HEK293T (cell line): ENCODE measurements at regions not wholly inside any gene's neighbourhood (a gene's known extent, or its start where the extent isn't known, plus 50 kb on each side); places are given as distances from the start of the nearest gene placed in this dataset.
"Not testable (repeated sequence)": the region's sequence is repeated elsewhere in the genome, so short reads cannot be mapped to it uniquely, and the experiment has no call there.

ENCODE experiments used
- CTCF ChIA-PET: fragments of 350-600 bp; formaldehyde crosslinking; extraction: SDS; loops from one replicate; lab custom pipeline; 2021; ENCODE audit warnings: antibody characterized with exemption, inconsistent platforms; lab: Yijun Ruan, JAX
- POLR2A ChIA-PET: fragments of 350-600 bp; formaldehyde crosslinking; extraction: SDS; loops from one replicate; lab custom pipeline; 2020; ENCODE audit warnings: antibody characterized with exemption, inconsistent platforms; lab: Yijun Ruan, JAX
- DNase-seq: peaks from one replicate; pipeline ENCODE4 v3.0.0; 2012; ENCODE audit warnings: mixed read lengths; ENCODE audit errors: extremely low spot score
- ARNT ChIP-seq: fragments of 450-650 bp; IDR thresholded peaks from 2 replicates; pipeline ENCODE4 v1.6.1; 2017; ENCODE audit warnings: mild to moderate bottlenecking
- BHLHE40 ChIP-seq: fragments of 450-650 bp; IDR thresholded peaks from 2 replicates; pipeline ENCODE4 v1.6.1; 2016; ENCODE audit warnings: mild to moderate bottlenecking, moderate library complexity, borderline replicate concordance
- CTBP1 ChIP-seq: fragments of 450-650 bp; IDR thresholded peaks from 2 replicates; pipeline ENCODE4 v1.6.1; 2016; ENCODE audit warnings: borderline replicate concordance
- ELF4 ChIP-seq: fragments of 450-650 bp; IDR thresholded peaks from 2 replicates; pipeline ENCODE4 v1.6.1; 2017; ENCODE audit warnings: antibody characterized with exemption
- FOXA1 ChIP-seq: fragments of 450-650 bp; IDR thresholded peaks from 2 replicates; pipeline ENCODE4 v1.6.1; 2016; ENCODE audit warnings: mild to moderate bottlenecking
- FOXK2 ChIP-seq: fragments of 450-650 bp; IDR thresholded peaks from 2 replicates; pipeline ENCODE4 v1.6.1; 2016; ENCODE audit warnings: mild to moderate bottlenecking
- FOXM1 ChIP-seq: fragments of 450-650 bp; IDR thresholded peaks from 2 replicates; pipeline ENCODE4 v1.6.1; 2017; ENCODE audit warnings: mild to moderate bottlenecking, borderline replicate concordance
- HDGF ChIP-seq: fragments of 450-650 bp; IDR thresholded peaks from 2 replicates; pipeline ENCODE4 v1.6.1; 2017; ENCODE audit warnings: antibody characterized with exemption, borderline replicate concordance
- L3MBTL2 ChIP-seq: fragments of 450-650 bp; conservative IDR thresholded peaks from 2 replicates; pipeline ENCODE4 v1.6.1; 2016; ENCODE audit warnings: mild to moderate bottlenecking
- LEF1 ChIP-seq: fragments of 450-650 bp; IDR thresholded peaks from 2 replicates; pipeline ENCODE4 v1.6.1; 2017; ENCODE audit warnings: mild to moderate bottlenecking, borderline replicate concordance
- NFRKB ChIP-seq: fragments of 450-650 bp; IDR thresholded peaks from 2 replicates; pipeline ENCODE4 v1.6.1; 2016; ENCODE audit warnings: mild to moderate bottlenecking, moderate library complexity
- SP1 ChIP-seq: fragments of 450-650 bp; IDR thresholded peaks from 2 replicates; pipeline ENCODE4 v1.6.1; 2017
- SUZ12 ChIP-seq: fragments of 450-650 bp; IDR thresholded peaks from 2 replicates; pipeline ENCODE4 v1.6.1; 2016; ENCODE audit warnings: mild to moderate bottlenecking
- TARDBP ChIP-seq: fragments of 450-650 bp; IDR thresholded peaks from 2 replicates; pipeline ENCODE4 v1.6.1; 2016
- ZNF384 ChIP-seq: fragments of 450-650 bp; IDR thresholded peaks from 2 replicates; pipeline ENCODE4 v1.6.1; 2016
- TF ChIP-seq, protein P1 (sequence below): fragments of 450-650 bp; IDR thresholded peaks from 2 replicates; pipeline ENCODE4 v1.6.1; 2016

DNA sequence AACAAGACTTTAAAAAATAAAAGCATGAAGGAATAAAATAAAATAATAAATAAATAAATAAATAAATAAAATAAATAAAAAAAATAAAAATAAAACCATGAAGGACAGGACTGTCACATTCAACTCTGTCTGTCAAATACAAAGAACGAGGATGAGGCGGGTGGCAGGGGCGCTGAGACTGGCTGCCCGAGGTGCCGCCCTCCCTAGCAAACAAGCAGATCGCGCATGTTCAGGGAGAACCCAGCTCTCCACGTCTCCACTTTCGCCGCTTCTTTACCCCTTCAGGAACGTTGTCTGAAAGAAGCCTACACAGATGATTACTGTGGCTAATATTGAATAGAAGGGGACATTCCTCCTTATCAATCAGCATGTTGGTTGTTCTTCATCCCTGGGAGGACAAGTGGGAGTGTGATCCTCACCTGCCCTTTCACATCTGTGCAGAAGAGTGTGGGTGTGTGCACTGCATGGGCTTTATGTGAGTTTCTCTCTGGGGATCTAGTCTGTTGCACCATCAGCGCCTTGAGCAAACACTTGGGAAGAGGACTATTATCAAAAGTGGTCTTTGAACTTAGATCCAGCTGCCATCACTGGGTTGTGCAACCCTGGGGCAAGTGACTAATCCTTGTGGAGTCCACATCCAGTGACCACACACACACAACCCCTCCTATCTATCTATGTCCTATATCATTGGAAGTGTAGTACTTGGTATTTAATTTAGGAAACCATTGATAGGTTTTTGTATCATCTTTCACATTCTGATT lies 399.2 kb downstream of the IRX2 start:
- ChIA-PET POLR2A (no interaction called here), CTCF (no interaction called here)
- no peak for DNase-seq
- TF ChIP-seq SUZ12 = no peak
- no peak for TF ChIP-seq ARNT
- TF ChIP-seq HDGF = no peak
- no peak for TF ChIP-seq LEF1
- TF ChIP-seq ELF4 = no peak
- no peak for TF ChIP-seq FOXM1
- TF ChIP-seq BHLHE40 = no peak
- no peak for TF ChIP-seq SP1
- TF ChIP-seq NFRKB = no peak

DNA sequence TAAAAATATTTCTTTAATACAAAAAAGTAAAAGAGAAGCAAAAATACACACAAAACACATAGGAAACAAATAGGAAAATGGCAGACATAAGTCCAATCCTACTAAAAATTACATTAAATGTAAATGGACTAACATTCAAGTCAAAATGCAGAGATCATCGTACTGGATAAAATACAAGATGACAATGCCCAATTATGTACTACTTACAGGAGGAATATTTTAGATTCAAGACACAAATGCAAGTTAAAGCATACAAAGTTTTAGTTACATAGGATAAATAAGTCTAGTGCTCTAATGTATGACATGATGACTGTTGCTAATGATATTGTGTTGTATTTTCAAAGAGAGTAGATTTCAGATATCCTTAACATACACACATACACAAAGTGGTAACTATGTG lies 401.7 kb downstream of the IRX2 start:
- POLR2A ChIA-PET, CTCF ChIA-PET, DNase-seq: not testable (repeated sequence)

GRCh38 chr5:2338686-2339085 lies 412.8 kb downstream of the IRX2 start:
- TF ChIP-seq TARDBP (no peak), SP1 (no peak), ZNF384 (no peak), L3MBTL2 (no peak), FOXK2 (no peak), SUZ12 (no peak), FOXM1 (no peak), LEF1 (no peak), CTBP1 (no peak), ARNT (no peak), ELF4 (no peak), FOXA1 (no peak), NFRKB (no peak)
- TF ChIP-seq, protein P1, sequence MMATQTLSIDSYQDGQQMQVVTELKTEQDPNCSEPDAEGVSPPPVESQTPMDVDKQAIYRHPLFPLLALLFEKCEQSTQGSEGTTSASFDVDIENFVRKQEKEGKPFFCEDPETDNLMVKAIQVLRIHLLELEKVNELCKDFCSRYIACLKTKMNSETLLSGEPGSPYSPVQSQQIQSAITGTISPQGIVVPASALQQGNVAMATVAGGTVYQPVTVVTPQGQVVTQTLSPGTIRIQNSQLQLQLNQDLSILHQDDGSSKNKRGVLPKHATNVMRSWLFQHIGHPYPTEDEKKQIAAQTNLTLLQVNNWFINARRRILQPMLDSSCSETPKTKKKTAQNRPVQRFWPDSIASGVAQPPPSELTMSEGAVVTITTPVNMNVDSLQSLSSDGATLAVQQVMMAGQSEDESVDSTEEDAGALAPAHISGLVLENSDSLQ = no peak
- no peak for DNase-seq
- CTCF ChIA-PET = no interaction called here
- POLR2A ChIA-PET = no interaction called here

DNA sequence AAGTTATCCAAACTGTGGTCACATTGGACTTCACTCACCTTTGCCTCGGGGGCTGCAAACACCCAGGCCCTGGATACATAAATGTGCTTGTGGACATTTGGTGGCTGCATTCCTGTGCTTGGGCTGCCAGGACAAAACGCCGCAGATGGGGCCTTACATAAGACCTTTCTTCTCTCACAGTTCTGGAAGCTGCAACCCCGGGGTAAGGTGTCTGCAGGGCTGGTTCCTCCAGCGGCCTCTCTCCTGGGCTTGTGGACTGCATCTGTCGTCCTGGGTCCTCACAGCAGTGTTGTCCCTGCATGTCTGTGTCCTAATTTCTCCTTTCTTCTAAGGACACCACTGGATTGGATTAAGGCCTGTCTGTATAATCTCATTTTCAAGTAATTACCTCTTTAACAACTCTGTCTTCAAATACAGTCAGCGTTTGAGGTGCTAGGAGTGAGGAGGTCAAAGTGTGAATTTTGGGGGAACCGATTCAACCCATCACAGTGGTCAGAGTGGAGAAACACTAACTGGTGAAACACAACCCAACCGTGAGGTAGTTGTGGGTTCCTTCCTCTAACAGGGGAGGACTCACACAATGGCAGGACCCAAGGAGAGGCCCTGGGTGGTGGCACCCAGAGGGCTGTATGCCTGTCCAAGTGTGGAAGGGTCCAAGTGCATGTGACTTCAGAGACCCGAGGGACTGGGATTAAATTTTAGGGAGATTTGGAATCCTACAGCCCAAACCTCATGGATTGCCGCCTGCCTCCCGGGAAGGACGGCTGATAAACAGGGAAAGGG lies 415.6 kb downstream of the IRX2 start:
- ChIA-PET POLR2A (no interaction called here), CTCF (no interaction called here)
- no peak for DNase-seq
- no peak for TF ChIP-seq FOXK2
- no peak for TF ChIP-seq CTBP1
- TF ChIP-seq FOXA1 = no peak
- no peak for TF ChIP-seq NFRKB
- TF ChIP-seq ARNT = no peak
- no peak for TF ChIP-seq SP1
- no peak for TF ChIP-seq BHLHE40

GRCh38 chr5:2335125-2335732 lies 416.2 kb downstream of the IRX2 start:
- DNase-seq = no peak
- CTCF ChIA-PET = no interaction called here
- POLR2A ChIA-PET = no interaction called here
- TF ChIP-seq L3MBTL2 (no peak), FOXK2 (no peak), FOXM1 (no peak), ELF4 (no peak), NFRKB (no peak), ARNT (no peak), LEF1 (no peak), TARDBP (no peak), ZNF384 (no peak), SP1 (no peak), HDGF (no peak), FOXA1 (no peak), CTBP1 (no peak), BHLHE40 (no peak), SUZ12 (no peak)
- TF ChIP-seq, protein P1 = no peak

GRCh38 chr5:2334719-2335118 lies 416.8 kb downstream of the IRX2 start:
- TF ChIP-seq, protein P1 = no peak
- TF ChIP-seq HDGF (no peak), BHLHE40 (no peak), LEF1 (no peak), ELF4 (no peak), L3MBTL2 (no peak), SP1 (no peak), CTBP1 (no peak), FOXK2 (no peak), ZNF384 (no peak), FOXA1 (no peak), SUZ12 (no peak), TARDBP (no peak), FOXM1 (no peak), ARNT (no peak), NFRKB (no peak)
- ChIA-PET CTCF (no interaction called here), POLR2A (no interaction called here)
- no peak for DNase-seq
